HG03565 (cell line): ENCODE measurements at regions not wholly inside any gene's neighbourhood (a gene's known extent, or its start where the extent isn't known, plus 50 kb on each side); places are given as distances from the start of the nearest gene placed in this dataset.
A peak's percentile ranks its signal among the peaks of the same experiment; 100 is the strongest.

Source experiments
- ATAC-seq: cut with Tn5 transposase; IDR thresholded peaks from one replicate; pipeline ENCODE4 v1.9.1; 2021; ENCODE audit warnings: mild to moderate bottlenecking, moderate library complexity; ENCODE audit not compliant: unreplicated experiment

GRCh38 chr7:17155529-17155928, 142.9 kb upstream of the AHR start:
- no peak for ATAC-seq

GRCh38 chr7:17158261-17158660, 140.2 kb upstream of the AHR start:
- ATAC-seq, result no peak

- ATAC-seq, result peak; percentile 82
Measured at GRCh38 chr7:17159500-17160037, 138.9 kb upstream of the AHR start.

GRCh38 chr7:17166824-17167379, 131.6 kb upstream of the AHR start:
- peak; percentile 92 for ATAC-seq

- ATAC-seq, result no peak
Measured at GRCh38 chr7:17168416-17168815, 130.0 kb upstream of the AHR start.

- ATAC-seq, result no peak
Measured at GRCh38 chr7:17171427-17171826, 127.0 kb upstream of the AHR start.

GRCh38 chr7:17176371-17177032, 122.0 kb upstream of the AHR start:
- ATAC-seq, result no peak

GRCh38 chr7:17178545-17178944, 119.9 kb upstream of the AHR start:
- no peak for ATAC-seq

GRCh38 chr7:17181482-17181881, 117.0 kb upstream of the AHR start:
- no peak for ATAC-seq

GRCh38 chr7:17183630-17184328, 114.7 kb upstream of the AHR start:
- no peak for ATAC-seq

- ATAC-seq, result peak; percentile 27
Measured at GRCh38 chr7:17184805-17185689, 113.4 kb upstream of the AHR start.

GRCh38 chr7:17185690-17186070, 112.8 kb upstream of the AHR start:
- peak; percentile 98 for ATAC-seq

GRCh38 chr7:17186745-17187530, 111.5 kb upstream of the AHR start:
- ATAC-seq, result no peak

GRCh38 chr7:17194656-17195055, 103.8 kb upstream of the AHR start:
- no peak for ATAC-seq

GRCh38 chr7:17195576-17195975, 102.9 kb upstream of the AHR start:
- ATAC-seq, result peak; percentile 84

- no peak for ATAC-seq
Measured at GRCh38 chr7:17205910-17206309, 92.5 kb upstream of the AHR start.

GRCh38 chr7:17206349-17206905, 92.0 kb upstream of the AHR start:
- ATAC-seq, result no peak

- no peak for ATAC-seq
Measured at GRCh38 chr7:17207220-17207619, 91.2 kb upstream of the AHR start.

- ATAC-seq, result no peak
Measured at GRCh38 chr7:17209101-17209500, 89.4 kb upstream of the AHR start.

GRCh38 chr7:17211307-17211836, 87.1 kb upstream of the AHR start:
- no peak for ATAC-seq
